ENCODE measurements at regions not wholly inside any gene's neighbourhood (a gene's known extent, or its start where the extent isn't known, plus 50 kb on each side); places are given as distances from the start of the nearest gene placed in this dataset.
"Not testable (repeated sequence)": the region's sequence is repeated elsewhere in the genome, so short reads cannot be mapped to it uniquely, and the experiment has no call there.

DNA sequence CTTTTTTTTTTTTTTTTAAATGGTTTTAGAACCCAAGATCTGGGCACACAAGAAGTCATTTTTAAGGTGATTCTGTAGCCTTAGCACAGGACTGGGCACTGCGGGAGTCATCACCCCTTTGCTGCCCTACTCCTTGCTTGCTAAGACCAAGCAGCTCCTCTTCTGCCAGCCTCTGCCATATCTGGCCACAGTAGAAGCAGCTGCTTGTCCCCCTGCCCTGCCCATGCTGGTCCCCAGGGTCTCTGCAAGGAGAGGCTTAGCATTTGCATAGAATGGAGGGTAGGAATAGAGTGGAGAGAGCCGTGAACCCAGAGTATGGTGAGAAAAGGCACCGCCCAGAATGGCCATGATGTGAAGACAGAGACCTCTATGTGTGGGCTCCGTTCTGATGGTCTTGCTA is 109.3 kb downstream of the ADRA2C start:
- ChIA-PET POLR2A (no interaction called here), CTCF (no interaction called here)
- H3K27me3 Mint-ChIP-seq (ENCODE audit: low read depth) = peaks cover 52% of the 10 kb centered on the region
- no peak for DNase-seq
- peaks cover 17% of the 10 kb centered on the region for H3K9me3 Mint-ChIP-seq (ENCODE audit: insufficient read depth)
- no peak for ATAC-seq
- peaks cover 16% of the 10 kb centered on the region for H3K4me1 Mint-ChIP-seq (ENCODE audit: low read depth)
- no peak overlapping the region for H3K27ac Mint-ChIP-seq
- no peak overlapping the region for H3K4me3 Mint-ChIP-seq
- H3K36me3 Mint-ChIP-seq (ENCODE audit: low read depth) = peaks cover 9% of the 10 kb centered on the region

DNA sequence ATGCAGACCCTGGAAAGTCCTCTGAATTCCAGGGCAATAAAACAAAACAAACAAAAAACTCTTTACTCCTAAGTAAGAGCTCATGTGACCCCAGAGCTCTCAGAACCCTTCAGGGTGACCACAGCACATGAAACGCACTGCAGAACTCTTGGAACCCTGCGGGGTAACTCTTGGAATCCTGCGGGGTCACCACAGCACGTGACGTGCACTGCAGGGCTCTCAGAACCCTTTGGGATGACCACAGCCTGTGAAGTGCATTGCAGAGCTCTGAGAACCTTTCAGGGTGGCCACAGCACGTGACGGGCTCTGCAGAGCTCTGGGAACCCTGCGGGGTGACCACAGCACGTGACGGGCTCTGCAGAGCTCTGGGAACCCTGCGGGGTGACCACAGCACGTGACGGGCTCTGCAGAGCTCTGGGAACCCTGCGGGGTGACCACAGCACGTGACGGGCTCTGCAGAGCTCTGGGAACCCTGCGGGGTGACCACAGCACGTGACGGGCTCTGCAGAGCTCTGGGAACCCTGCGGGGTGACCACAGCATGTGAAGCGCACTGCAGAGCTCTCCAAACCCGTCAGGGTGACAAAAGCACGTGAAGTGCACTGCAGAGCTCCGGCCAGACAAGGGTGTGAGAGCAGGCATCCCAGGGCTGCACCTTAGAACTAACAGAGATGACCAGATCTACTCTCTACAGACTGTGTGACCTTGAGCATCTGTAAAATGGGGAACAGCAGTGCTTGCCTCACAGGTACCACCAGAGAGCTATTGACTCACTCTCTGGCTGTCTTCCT is 110.1 kb downstream of the ADRA2C start:
- H3K27ac Mint-ChIP-seq; DNase-seq; CTCF ChIA-PET; ATAC-seq; H3K36me3 Mint-ChIP-seq (ENCODE audit: low read depth); POLR2A ChIA-PET; H3K4me3 Mint-ChIP-seq: not testable (repeated sequence)
- H3K4me1 Mint-ChIP-seq (ENCODE audit: low read depth) = peaks cover 14% of the 10 kb centered on the region
- H3K27me3 Mint-ChIP-seq (ENCODE audit: low read depth) = peaks cover 47% of the 10 kb centered on the region
- H3K9me3 Mint-ChIP-seq (ENCODE audit: insufficient read depth) = peaks cover 17% of the 10 kb centered on the region

DNA sequence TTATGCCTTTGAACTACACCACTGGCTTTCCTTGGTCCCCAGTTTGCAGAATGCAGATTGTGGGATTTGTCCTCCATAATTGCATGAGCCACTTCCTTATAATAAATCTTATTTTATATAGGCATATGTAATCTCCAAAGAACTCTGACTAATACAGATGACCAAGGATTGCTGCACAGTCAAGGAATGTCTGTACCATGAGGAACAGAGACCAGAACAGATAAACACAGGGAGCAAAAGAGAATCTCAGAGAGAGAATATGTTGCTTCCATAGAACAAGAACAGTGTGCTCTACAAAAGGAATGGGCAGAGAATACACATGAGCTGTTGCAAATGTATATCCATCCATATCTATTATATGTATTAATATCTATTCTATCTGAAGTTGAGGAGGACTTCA is 111.1 kb downstream of the ADRA2C start:
- ChIA-PET POLR2A (no interaction called here), CTCF (no interaction called here)
- H3K27me3 Mint-ChIP-seq (ENCODE audit: low read depth) = peaks cover 41% of the 10 kb centered on the region
- ATAC-seq = no peak
- H3K4me1 Mint-ChIP-seq (ENCODE audit: low read depth) = peaks cover 13% of the 10 kb centered on the region
- no peak for DNase-seq
- H3K27ac Mint-ChIP-seq = no peak overlapping the region
- H3K9me3 Mint-ChIP-seq (ENCODE audit: insufficient read depth) = peaks cover 17% of the 10 kb centered on the region
- H3K4me3 Mint-ChIP-seq = no peak overlapping the region
- peaks cover 9% of the 10 kb centered on the region for H3K36me3 Mint-ChIP-seq (ENCODE audit: low read depth)

DNA sequence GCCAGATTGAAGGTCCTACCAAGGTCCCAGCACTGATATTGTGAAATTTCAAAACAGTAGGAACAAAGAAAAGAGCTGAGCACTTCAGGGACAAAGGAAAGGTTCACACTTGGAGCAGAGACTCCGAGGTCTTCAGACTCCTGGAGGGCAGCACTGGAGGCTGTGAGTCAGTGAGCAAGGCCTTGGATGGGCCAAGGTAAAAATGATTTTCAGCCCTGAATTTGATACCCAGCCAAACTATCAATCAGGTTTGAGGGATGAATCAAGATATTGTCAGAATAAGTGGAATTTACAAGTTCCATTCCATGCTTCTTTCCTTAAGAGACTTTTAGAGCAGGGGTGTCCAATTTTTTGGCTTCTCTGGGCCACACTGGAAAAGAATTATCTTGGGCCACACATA is 111.7 kb downstream of the ADRA2C start:
- Mint-ChIP-seq H3K4me1 (ENCODE audit: low read depth) (peaks cover 13% of the 10 kb centered on the region), H3K27me3 (ENCODE audit: low read depth) (peaks cover 41% of the 10 kb centered on the region), H3K4me3 (no peak overlapping the region), H3K27ac (no peak overlapping the region), H3K9me3 (ENCODE audit: insufficient read depth) (peaks cover 17% of the 10 kb centered on the region), H3K36me3 (ENCODE audit: low read depth) (peaks cover 9% of the 10 kb centered on the region)
- no peak for ATAC-seq
- no peak for DNase-seq
- POLR2A ChIA-PET = no interaction called here
- CTCF ChIA-PET = no interaction called here

DNA sequence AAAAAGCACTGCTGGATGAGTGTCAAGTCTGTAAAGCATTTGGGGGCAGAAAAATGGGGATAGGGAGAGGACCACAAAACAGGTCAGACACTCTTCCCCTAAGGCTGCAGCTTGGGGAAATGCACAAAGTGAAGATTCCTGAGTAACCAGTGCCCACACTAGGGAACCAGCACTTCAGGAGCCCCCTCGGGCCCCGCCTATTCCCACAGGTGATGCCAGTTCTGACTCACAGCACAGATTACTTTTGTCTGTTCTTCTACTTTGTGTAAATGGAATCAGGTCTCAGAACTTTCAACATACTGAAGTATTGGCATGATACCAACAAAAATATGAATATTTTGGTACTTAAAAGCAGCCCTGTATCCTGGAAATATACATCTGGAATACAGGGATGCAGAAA is 112.5 kb downstream of the ADRA2C start:
- no peak for ATAC-seq
- Mint-ChIP-seq H3K4me3 (no peak overlapping the region), H3K4me1 (ENCODE audit: low read depth) (peaks cover 13% of the 10 kb centered on the region), H3K36me3 (ENCODE audit: low read depth) (peaks cover 9% of the 10 kb centered on the region), H3K27me3 (ENCODE audit: low read depth) (peaks cover 35% of the 10 kb centered on the region), H3K9me3 (ENCODE audit: insufficient read depth) (peaks cover 17% of the 10 kb centered on the region), H3K27ac (no peak overlapping the region)
- no peak for DNase-seq
- ChIA-PET POLR2A (no interaction called here), CTCF (no interaction called here)

DNA sequence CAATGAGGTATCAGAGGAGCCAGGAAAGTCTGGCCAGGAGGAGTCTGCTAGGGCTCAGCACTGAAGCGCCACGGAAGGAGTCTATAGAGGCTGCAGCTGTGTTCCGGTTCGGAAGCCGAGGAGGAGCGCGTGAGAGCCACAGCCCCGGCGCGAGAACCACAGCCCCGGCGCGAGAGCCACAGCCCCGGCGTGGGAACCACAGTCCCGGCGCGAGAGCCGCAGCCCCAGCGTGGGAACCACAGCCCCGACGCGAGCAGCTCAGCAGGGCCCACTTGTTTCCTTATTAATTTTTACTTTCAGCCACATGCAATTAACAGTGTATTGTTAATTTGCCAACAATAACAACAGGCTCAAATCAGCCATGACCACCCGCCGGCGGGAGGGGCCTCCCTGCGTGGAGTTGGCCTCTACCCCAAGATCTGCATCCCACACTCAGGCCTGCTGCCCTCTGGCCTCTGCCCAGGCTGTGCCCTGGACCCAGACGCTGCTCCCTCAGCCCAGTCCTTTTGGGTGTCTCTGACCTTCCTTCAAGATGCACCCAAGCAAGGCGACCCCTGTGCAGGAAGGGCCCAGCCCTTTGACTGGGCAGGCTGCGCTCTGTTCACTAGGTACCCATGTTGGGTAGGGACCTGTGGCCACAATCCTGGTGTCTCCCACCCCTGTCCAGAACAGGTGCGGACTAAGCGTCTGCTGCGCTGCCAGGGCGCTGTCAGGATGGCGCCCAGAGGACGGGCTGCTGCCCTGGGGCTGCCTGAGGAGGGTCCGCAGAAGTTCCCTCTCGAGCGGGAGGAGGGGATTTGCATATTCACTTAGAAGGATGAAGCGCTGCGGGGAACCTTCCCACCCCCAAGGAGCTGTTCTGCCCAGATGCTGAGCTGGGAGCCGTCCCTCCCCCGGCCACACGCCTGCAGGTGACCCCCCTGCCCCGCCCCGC is 113.8 kb downstream of the ADRA2C start:
- Mint-ChIP-seq H3K27ac (no peak overlapping the region), H3K36me3 (ENCODE audit: low read depth) (peaks cover 9% of the 10 kb centered on the region), H3K4me3 (no peak overlapping the region), H3K9me3 (ENCODE audit: insufficient read depth) (peaks cover 17% of the 10 kb centered on the region), H3K4me1 (ENCODE audit: low read depth) (peaks cover 13% of the 10 kb centered on the region), H3K27me3 (ENCODE audit: low read depth) (peaks cover 38% of the 10 kb centered on the region)
- ATAC-seq (peak; percentile 68), DNase-seq (peak; percentile 35)
- CTCF ChIA-PET = interaction anchor here (0.8 to 2.6 kb wide), 9 partner anchors 10 to 773 kb away, joined by 3 to 9 read pairs (median 7); no protein-coding TSS in a partner anchor
- POLR2A ChIA-PET = interaction anchor here (1.2 kb wide), 1 partner anchor 16 kb away, joined by 5 read pairs; no protein-coding TSS in a partner anchor

DNA sequence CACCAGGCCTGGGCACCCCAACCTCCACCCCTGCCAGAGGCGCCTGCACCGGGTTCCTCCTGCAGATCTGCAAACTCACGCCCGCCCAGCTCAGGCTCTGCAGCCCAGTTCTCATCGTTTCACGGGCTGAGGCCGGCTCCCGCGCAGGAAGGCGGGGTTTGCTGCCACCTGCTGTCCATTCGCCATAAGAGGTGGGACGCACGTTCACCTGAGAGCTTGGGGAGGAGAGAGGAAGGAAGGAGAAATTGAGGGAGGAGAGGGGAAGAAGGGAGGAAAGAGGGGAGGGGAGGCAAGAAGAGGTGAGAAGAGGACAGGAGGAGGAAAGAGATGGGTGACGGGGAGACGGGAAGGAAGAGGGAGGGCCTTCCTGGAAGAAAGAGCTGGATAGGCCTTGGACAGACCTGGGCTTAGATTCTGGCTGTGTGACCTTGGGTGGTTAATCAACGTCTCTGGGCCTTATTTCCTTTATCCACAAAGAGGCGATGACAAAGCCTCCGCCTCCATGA is 114.5 kb downstream of the ADRA2C start:
- H3K4me3 Mint-ChIP-seq = no peak overlapping the region
- peak; percentile 91 for ATAC-seq
- peaks cover 13% of the 10 kb centered on the region for H3K4me1 Mint-ChIP-seq (ENCODE audit: low read depth)

DNA sequence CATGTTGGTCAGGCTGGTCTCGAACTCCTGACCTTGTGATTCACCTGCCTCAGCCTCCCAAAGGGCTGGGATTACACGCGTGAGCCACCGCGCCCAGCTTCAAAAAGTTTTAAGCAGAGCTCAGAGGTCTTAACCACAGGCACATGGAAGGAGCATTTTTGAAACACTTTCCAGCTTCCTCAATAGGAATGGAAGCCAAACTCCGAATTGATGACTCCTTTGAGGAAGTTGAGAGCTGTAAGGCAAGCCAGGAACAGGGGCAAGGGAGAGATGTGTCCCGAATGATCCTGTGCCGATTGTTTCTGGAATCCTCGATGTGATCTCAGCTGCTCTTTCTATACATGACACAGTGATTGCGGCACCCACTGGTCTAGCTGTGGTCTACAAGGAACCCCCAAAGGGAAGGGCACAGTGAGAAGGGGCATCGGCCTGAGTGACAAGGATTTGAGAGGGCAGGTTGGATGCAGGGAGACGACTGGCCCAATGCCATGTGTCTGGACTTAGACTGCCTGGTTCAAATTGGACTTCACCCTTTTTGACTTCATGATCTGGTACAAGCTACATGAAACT is 116.2 kb downstream of the ADRA2C start:
- H3K4me3 Mint-ChIP-seq; ATAC-seq; H3K27ac Mint-ChIP-seq; H3K36me3 Mint-ChIP-seq (ENCODE audit: low read depth); DNase-seq; POLR2A ChIA-PET: not testable (repeated sequence)
- H3K9me3 Mint-ChIP-seq (ENCODE audit: insufficient read depth) = peaks cover 14% of the 10 kb centered on the region
- CTCF ChIA-PET = interaction anchor here (0.7 kb wide), 1 partner anchor 647 kb away, joined by 3 read pairs; no protein-coding TSS in a partner anchor
- H3K4me1 Mint-ChIP-seq (ENCODE audit: low read depth) = peaks cover 13% of the 10 kb centered on the region
- H3K27me3 Mint-ChIP-seq (ENCODE audit: low read depth) = peaks cover 38% of the 10 kb centered on the region

More for the DNA sequence above, 114.5 kb downstream of the ADRA2C start:
- Mint-ChIP-seq H3K9me3 (ENCODE audit: insufficient read depth) (peaks cover 17% of the 10 kb centered on the region), H3K36me3 (ENCODE audit: low read depth) (peaks cover 9% of the 10 kb centered on the region), H3K27me3 (ENCODE audit: low read depth) (peaks cover 38% of the 10 kb centered on the region), H3K27ac (no peak overlapping the region)
- ChIA-PET POLR2A (interaction anchor here (0.5 to 1.2 kb wide), 2 partner anchors 15 to 1155 kb away, joined by 3 to 5 read pairs; no protein-coding TSS in a partner anchor), CTCF (interaction anchor here (0.6 to 2.6 kb wide), 10 partner anchors 11 to 773 kb away, joined by 3 to 9 read pairs (median 5); no protein-coding TSS in a partner anchor)
- peak; percentile 79 for DNase-seq

DNA sequence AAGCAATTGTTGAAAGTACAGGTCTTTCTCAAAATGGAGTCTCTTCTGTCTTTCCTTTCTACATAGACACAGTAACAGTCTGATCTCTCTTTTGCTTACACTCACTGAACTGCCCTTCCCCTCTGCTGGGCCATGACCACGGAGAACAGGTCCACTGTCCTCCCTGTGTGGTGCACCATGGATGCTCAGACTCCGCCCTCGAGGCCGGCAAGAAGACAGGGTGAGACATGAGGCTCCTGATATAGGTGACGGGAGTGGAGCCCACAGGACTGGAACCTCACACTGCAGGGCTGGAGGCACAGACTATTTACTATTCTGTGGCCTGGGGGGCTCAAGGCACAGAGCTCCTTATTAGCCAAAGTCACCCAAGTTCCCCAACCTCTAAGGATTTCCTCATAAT is 118.1 kb downstream of the ADRA2C start:
- ATAC-seq; H3K36me3 Mint-ChIP-seq (ENCODE audit: low read depth); H3K4me3 Mint-ChIP-seq; POLR2A ChIA-PET; H3K9me3 Mint-ChIP-seq (ENCODE audit: insufficient read depth); DNase-seq; H3K27ac Mint-ChIP-seq; CTCF ChIA-PET: not testable (repeated sequence)
- H3K27me3 Mint-ChIP-seq (ENCODE audit: low read depth) = peaks cover 21% of the 10 kb centered on the region
- H3K4me1 Mint-ChIP-seq (ENCODE audit: low read depth) = peaks cover 10% of the 10 kb centered on the region

DNA sequence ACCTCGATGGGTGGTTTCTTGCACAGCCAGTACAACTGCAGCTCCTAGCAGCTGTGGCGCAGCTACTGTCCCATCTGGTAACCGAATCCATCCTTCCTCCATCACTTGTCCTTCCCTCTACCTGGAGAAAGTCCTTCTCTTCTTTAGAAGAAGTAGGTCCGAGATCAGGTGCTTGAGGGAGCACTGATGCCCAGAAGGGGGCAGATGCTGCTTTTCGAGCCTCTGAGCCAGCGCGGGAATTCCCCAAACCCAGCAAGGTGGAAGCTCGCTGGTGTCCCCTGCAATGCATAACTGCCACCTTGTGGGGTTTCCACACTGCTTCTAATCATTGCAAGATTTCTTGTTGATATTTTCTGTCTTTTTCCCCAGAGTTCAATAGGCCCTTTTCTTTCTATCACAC is 127.4 kb downstream of the ADRA2C start:
- H3K27ac Mint-ChIP-seq; ATAC-seq; H3K9me3 Mint-ChIP-seq (ENCODE audit: insufficient read depth); CTCF ChIA-PET; H3K27me3 Mint-ChIP-seq (ENCODE audit: low read depth); H3K4me1 Mint-ChIP-seq (ENCODE audit: low read depth); POLR2A ChIA-PET; H3K4me3 Mint-ChIP-seq; H3K36me3 Mint-ChIP-seq (ENCODE audit: low read depth): not testable (repeated sequence)
- DNase-seq = peak; percentile 43

DNA sequence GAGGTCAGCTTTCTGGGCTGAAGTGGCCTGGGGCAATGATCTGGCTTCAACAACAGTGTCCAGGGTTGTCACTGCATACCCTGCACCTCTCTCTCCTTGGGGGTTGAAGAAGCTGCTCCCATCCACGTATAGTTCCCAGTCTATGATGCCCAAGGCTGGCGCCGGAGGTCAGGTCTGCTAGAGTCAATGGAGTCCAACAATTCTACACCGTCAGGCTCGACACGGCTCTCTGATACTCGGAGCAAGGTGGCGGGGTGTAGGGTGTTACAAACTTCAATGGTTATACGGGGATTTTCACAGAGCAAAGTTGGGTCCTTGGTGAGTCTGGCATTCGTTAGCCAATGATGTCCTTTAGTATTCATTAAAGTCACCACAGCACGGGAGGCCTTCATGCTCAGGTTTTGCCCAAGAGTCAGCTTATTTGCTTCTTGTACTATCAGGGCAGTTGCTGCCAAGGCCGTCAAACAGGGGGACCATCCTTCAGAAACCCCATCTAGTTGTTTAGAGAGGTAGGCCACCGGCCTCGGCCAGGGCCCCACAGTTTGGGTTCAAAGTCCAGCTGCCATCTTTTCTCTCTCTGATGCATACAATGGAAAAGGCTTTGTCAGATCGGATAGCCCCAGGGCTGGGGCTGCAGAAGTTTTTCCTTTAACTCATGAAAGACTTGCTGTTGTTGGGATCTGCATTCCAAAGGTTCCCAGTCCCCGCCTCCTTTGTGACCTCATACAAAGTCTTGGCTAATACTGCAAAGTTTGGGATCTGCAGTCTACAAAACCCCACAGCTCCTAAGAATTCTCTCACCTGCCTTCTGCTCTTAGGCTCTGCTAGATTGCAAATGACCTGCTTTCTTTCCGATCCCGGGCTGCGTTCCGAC is 128.1 kb downstream of the ADRA2C start:
- H3K27ac Mint-ChIP-seq; H3K36me3 Mint-ChIP-seq (ENCODE audit: low read depth); H3K4me3 Mint-ChIP-seq; ATAC-seq; H3K9me3 Mint-ChIP-seq (ENCODE audit: insufficient read depth); CTCF ChIA-PET; POLR2A ChIA-PET; DNase-seq; H3K27me3 Mint-ChIP-seq (ENCODE audit: low read depth); H3K4me1 Mint-ChIP-seq (ENCODE audit: low read depth): not testable (repeated sequence)
